Mammary epithelial cell (primary cell): ENCODE measurements at regions not wholly inside any gene's neighbourhood (a gene's known extent, or its start where the extent isn't known, plus 50 kb on each side); places are given as distances from the start of the nearest gene placed in this dataset.

ENCODE experiments used
- EZH2 ChIP-seq: IDR thresholded peaks from 2 replicates; pipeline ENCODE4 v1.6.1; 2012; ENCODE audit warnings: low read length, inconsistent platforms, borderline replicate concordance
- TF ChIP-seq, protein P1 (sequence below), 2 donors: IDR thresholded peaks in 1 of 2; conservative IDR thresholded peaks in 1 of 2; 2 replicates each; pipeline ENCODE4 v1.5.1; 2011 to 2012; ENCODE audit warnings: inconsistent platforms in 2 of 2, low read length in 2 of 2, mild to moderate bottlenecking in 2 of 2, control low read depth in 1 of 2, low read depth in 1 of 2; ENCODE audit not compliant: insufficient read depth in 1 of 2; ENCODE audit errors: extremely low read depth in 1 of 2

DNA sequence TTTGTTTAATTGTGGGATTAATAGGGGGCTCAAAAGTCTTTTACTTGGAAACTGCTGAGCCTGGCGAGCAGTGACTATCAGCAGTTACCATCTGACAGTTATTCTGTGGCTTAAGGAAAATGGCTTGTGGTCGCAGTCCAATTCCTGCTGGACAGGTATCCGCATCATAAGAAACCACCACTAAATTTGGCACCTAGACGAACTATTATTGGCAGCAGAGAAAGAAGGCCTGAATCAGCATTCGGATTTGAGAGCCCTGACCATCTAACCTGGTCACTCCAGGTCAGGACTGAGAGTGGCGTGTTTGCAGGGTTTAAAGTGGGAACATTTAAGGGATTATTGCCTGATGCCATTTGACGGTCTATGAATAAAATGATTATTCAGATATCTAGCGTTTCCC, 146.4 kb downstream of the RPS12 start:
- TF ChIP-seq, protein P1, sequence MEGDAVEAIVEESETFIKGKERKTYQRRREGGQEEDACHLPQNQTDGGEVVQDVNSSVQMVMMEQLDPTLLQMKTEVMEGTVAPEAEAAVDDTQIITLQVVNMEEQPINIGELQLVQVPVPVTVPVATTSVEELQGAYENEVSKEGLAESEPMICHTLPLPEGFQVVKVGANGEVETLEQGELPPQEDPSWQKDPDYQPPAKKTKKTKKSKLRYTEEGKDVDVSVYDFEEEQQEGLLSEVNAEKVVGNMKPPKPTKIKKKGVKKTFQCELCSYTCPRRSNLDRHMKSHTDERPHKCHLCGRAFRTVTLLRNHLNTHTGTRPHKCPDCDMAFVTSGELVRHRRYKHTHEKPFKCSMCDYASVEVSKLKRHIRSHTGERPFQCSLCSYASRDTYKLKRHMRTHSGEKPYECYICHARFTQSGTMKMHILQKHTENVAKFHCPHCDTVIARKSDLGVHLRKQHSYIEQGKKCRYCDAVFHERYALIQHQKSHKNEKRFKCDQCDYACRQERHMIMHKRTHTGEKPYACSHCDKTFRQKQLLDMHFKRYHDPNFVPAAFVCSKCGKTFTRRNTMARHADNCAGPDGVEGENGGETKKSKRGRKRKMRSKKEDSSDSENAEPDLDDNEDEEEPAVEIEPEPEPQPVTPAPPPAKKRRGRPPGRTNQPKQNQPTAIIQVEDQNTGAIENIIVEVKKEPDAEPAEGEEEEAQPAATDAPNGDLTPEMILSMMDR (conservative IDR thresholded peaks at IDR 0.05 in 1 of 2, IDR thresholded peaks at IDR 0.05 in 1 of 2; ENCODE audit: extremely low read depth in 1 of 2, insufficient read depth in 1 of 2, low read depth in 1 of 2, low read length in 2 of 2): no peak
- TF ChIP-seq EZH2: no peak
